ENCODE measurements at regions not wholly inside any gene's neighbourhood (a gene's known extent, or its start where the extent isn't known, plus 50 kb on each side); places are given as distances from the start of the nearest gene placed in this dataset.

DNA sequence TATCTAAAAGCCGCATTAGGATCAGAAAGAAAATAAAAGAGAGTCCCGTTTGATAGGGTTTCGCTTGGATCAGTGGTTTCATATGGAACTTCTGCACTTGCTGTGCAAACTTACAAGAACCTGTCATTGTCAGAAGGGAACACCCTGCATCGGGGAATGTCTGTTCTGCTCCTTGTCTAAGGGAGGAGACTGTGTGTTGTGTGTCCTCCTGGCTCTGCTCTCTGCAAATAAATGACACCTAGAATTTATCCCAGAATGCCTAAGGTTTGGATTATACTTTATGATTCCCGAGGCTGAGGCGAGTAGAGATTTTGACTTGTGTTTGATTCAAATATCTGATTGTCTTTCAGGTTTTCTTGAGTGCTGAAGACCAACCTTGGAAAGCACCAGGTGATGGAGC, 785.1 kb downstream of the GALR1 start:
- ATAC-seq (replicated peaks in 1 of 4) (no peak), DNase-seq (no peak)
- H3K36me3 Mint-ChIP-seq = no peaks in the 10 kb centered on the region
- H3K27me3 ChIP-seq (replicated peaks in 1 of 2; ENCODE audit: control insufficient read depth in 2 of 2, extremely low read depth in 1 of 2, insufficient read depth in 2 of 2, low read length in 1 of 2) = no peaks in the 10 kb centered on the region
- CTCF ChIA-PET = no interaction called here
- H3K4me1 Mint-ChIP-seq = no peaks in the 10 kb centered on the region
- no peak overlapping the region for H3K27ac ChIP-seq (ENCODE audit: low read length)
- H3K36me3 ChIP-seq (ENCODE audit: control insufficient read depth in 2 of 2, extremely low read depth in 1 of 2, insufficient read depth in 1 of 2, low read length in 1 of 2) = no peaks in the 10 kb centered on the region
- POLR2A ChIA-PET = no interaction called here
- 90% methylated on average over 3 of the region's 6 CpGs for WGBS (ENCODE audit: insufficient coverage)
- H3K4me3 ChIP-seq (ENCODE audit: control insufficient read depth in 1 of 2, extremely low read depth in 1 of 2, low read length in 1 of 2) = no peak overlapping the region
- H3K4me3 Mint-ChIP-seq = no peak overlapping the region
- peaks cover 0 to 13% (median under 1%) of the 10 kb centered on the region in 3 donors for H3K9me3 Mint-ChIP-seq
- H3K4me1 ChIP-seq (ENCODE audit: control insufficient read depth in 1 of 2, extremely low read depth in 1 of 2, insufficient read depth in 2 of 2, low read length in 2 of 2) = no peaks in the 10 kb centered on the region
- H3K27me3 Mint-ChIP-seq = no peaks in the 10 kb centered on the region
- H3K27ac Mint-ChIP-seq = no peak overlapping the region
- no peaks in the 10 kb centered on the region for H3K9me3 ChIP-seq

DNA sequence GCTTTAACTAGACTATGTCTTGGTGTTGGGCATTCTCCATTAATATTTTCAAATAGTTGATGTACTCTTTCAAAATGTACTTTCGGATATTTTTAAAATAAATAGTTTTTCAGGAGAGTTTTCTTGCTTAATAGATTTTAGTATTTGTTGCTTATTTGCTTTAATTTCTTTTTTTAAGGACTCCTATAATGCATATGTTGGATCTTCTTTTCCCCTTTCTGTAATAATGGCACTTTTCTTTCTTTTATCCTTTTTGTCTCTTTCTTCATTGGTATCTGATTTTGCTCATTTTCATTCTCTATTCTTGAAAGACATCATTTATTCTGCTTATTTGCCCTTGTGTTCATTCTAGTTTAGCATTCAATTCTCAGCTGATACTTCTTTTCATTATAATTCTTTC, 791.6 kb downstream of the GALR1 start:
- no peaks in the 10 kb centered on the region for H3K36me3 Mint-ChIP-seq
- no peaks in the 10 kb centered on the region for H3K27me3 Mint-ChIP-seq
- H3K4me1 Mint-ChIP-seq = no peaks in the 10 kb centered on the region
- no peak overlapping the region for H3K4me3 Mint-ChIP-seq
- no CpG with 5 or more reads among the region's 1 CpG for WGBS (ENCODE audit: insufficient coverage)
- CTCF ChIA-PET = no interaction called here
- Histone ChIP-seq H3K4me3 (ENCODE audit: control insufficient read depth in 1 of 2, extremely low read depth in 1 of 2, low read length in 1 of 2) (no peak overlapping the region), H3K36me3 (ENCODE audit: control insufficient read depth in 2 of 2, extremely low read depth in 1 of 2, insufficient read depth in 1 of 2, low read length in 1 of 2) (no peaks in the 10 kb centered on the region), H3K27me3 (replicated peaks in 1 of 2; ENCODE audit: control insufficient read depth in 2 of 2, extremely low read depth in 1 of 2, insufficient read depth in 2 of 2, low read length in 1 of 2) (no peaks in the 10 kb centered on the region), H3K27ac (ENCODE audit: low read length) (no peak overlapping the region), H3K4me1 (ENCODE audit: control insufficient read depth in 1 of 2, extremely low read depth in 1 of 2, insufficient read depth in 2 of 2, low read length in 2 of 2) (no peaks in the 10 kb centered on the region), H3K9me3 (no peaks in the 10 kb centered on the region)
- POLR2A ChIA-PET = no interaction called here
- DNase-seq = no peak
- H3K9me3 Mint-ChIP-seq = peaks cover 16 to 31% (median 29%) of the 10 kb centered on the region in 3 donors
- ATAC-seq (replicated peaks in 1 of 4) = no peak
- no peak overlapping the region for H3K27ac Mint-ChIP-seq

DNA sequence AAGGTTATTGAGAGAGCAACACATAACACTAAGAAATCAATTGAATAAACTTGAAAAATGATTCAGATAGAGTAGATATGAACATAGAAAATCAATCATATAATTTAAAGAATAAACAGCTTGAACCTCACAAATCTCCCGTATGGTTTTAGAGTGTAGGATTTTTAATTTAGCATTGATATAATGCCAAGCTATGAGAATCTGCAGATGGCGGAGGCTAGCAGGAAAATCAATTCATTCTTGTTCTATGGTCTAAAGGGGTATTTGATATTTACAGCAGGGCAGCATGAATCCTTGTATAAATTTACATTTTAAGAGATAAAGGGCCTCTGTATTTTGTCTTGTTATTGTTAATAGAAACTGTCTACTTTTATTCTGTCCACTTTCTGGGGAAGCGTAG, 797.0 kb downstream of the GALR1 start:
- no CpG with 5 or more reads among the region's 3 CpGs for WGBS (ENCODE audit: insufficient coverage)
- Mint-ChIP-seq H3K4me1 (no peaks in the 10 kb centered on the region), H3K4me3 (no peak overlapping the region), H3K27ac (no peak overlapping the region), H3K9me3 (peaks cover 10 to 16% (median 11%) of the 10 kb centered on the region in 3 donors), H3K27me3 (peaks cover 0 to 3% of the 10 kb centered on the region in 2 donors), H3K36me3 (no peaks in the 10 kb centered on the region)
- ChIA-PET CTCF (no interaction called here), POLR2A (no interaction called here)
- no peaks in the 10 kb centered on the region for H3K36me3 ChIP-seq (ENCODE audit: control insufficient read depth in 2 of 2, extremely low read depth in 1 of 2, insufficient read depth in 1 of 2, low read length in 1 of 2)
- no peaks in the 10 kb centered on the region for H3K4me1 ChIP-seq (ENCODE audit: control insufficient read depth in 1 of 2, extremely low read depth in 1 of 2, insufficient read depth in 2 of 2, low read length in 2 of 2)
- ATAC-seq (replicated peaks in 1 of 4) (no peak), DNase-seq (no peak)
- no peak overlapping the region for H3K27ac ChIP-seq (ENCODE audit: low read length)
- no peaks in the 10 kb centered on the region for H3K27me3 ChIP-seq (replicated peaks in 1 of 2; ENCODE audit: control insufficient read depth in 2 of 2, extremely low read depth in 1 of 2, insufficient read depth in 2 of 2, low read length in 1 of 2)
- H3K4me3 ChIP-seq (ENCODE audit: control insufficient read depth in 1 of 2, extremely low read depth in 1 of 2, low read length in 1 of 2) = no peak overlapping the region
- no peaks in the 10 kb centered on the region for H3K9me3 ChIP-seq

DNA sequence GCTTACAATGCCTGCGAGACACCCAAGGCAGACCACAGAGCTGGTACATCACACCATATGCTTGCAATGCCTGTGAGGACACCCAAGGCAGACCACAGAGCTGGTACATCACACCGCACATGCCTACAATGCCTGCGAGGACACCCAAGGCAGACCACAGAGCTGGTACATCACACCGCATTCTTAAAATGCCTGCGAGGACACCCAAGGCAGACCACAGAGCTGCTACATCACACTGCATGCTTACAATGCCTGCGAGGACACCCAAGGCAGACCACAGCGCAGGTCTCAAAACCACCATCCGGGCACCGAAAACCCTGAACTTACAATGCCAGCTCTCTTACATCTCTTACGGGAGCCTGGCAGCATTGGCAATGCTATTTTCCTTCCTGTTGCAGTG, 799.6 kb downstream of the GALR1 start:
- H3K4me3 Mint-ChIP-seq = no peak overlapping the region
- no peaks in the 10 kb centered on the region for H3K36me3 Mint-ChIP-seq
- ChIA-PET POLR2A (no interaction called here), CTCF (no interaction called here)
- no peak overlapping the region for H3K27ac Mint-ChIP-seq
- H3K27me3 Mint-ChIP-seq = peaks cover 0 to 3% of the 10 kb centered on the region in 2 donors
- ATAC-seq (replicated peaks in 1 of 4) (no peak), DNase-seq (no peak)
- Histone ChIP-seq H3K4me1 (ENCODE audit: control insufficient read depth in 1 of 2, extremely low read depth in 1 of 2, insufficient read depth in 2 of 2, low read length in 2 of 2) (no peaks in the 10 kb centered on the region), H3K36me3 (ENCODE audit: control insufficient read depth in 2 of 2, extremely low read depth in 1 of 2, insufficient read depth in 1 of 2, low read length in 1 of 2) (no peaks in the 10 kb centered on the region), H3K27me3 (replicated peaks in 1 of 2; ENCODE audit: control insufficient read depth in 2 of 2, extremely low read depth in 1 of 2, insufficient read depth in 2 of 2, low read length in 1 of 2) (peaks cover 0 to 6% of the 10 kb centered on the region in 2 experiments), H3K27ac (ENCODE audit: low read length) (no peak overlapping the region), H3K4me3 (ENCODE audit: control insufficient read depth in 1 of 2, extremely low read depth in 1 of 2, low read length in 1 of 2) (no peak overlapping the region), H3K9me3 (no peaks in the 10 kb centered on the region)
- H3K4me1 Mint-ChIP-seq = no peaks in the 10 kb centered on the region
- H3K9me3 Mint-ChIP-seq = no peaks in the 10 kb centered on the region
- 83% methylated on average over 6 of the region's 10 CpGs for WGBS (ENCODE audit: insufficient coverage)

DNA sequence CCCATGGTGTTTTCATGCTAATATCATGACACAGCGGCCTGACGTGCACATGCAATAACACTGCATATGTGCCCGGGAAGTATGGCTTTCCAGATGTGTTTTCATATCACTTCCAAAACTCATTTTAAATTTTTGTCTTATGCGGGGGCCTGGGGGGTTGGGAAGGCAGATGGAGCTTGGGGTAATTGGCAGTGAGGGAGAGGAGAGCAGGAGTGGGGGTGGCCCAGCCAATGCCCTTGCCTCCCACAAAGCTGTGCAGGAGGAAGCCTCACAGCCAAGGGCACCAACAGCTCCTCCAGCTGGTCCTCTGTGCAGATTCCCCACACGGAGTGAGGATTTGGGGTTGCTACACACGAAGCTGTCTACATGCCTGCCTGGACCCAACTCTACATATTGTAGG, 805.2 kb downstream of the GALR1 start:
- Histone ChIP-seq H3K4me3 (ENCODE audit: control insufficient read depth in 1 of 2, extremely low read depth in 1 of 2, low read length in 1 of 2) (no peak overlapping the region), H3K36me3 (ENCODE audit: control insufficient read depth in 2 of 2, extremely low read depth in 1 of 2, insufficient read depth in 1 of 2, low read length in 1 of 2) (no peaks in the 10 kb centered on the region), H3K27me3 (replicated peaks in 1 of 2; ENCODE audit: control insufficient read depth in 2 of 2, extremely low read depth in 1 of 2, insufficient read depth in 2 of 2, low read length in 1 of 2) (peaks cover 0 to 9% of the 10 kb centered on the region in 2 experiments), H3K4me1 (ENCODE audit: control insufficient read depth in 1 of 2, extremely low read depth in 1 of 2, insufficient read depth in 2 of 2, low read length in 2 of 2) (no peaks in the 10 kb centered on the region), H3K27ac (ENCODE audit: low read length) (no peak overlapping the region), H3K9me3 (no peaks in the 10 kb centered on the region)
- ATAC-seq (replicated peaks in 1 of 4) (no peak), DNase-seq (no peak)
- 80% methylated on average over 2 of the region's 6 CpGs for WGBS (ENCODE audit: insufficient coverage)
- peaks cover 0 to 3% (median 0%) of the 10 kb centered on the region in 3 donors for H3K9me3 Mint-ChIP-seq
- H3K4me1 Mint-ChIP-seq = no peaks in the 10 kb centered on the region
- CTCF ChIA-PET = no interaction called here
- H3K36me3 Mint-ChIP-seq = no peaks in the 10 kb centered on the region
- POLR2A ChIA-PET = no interaction called here
- H3K4me3 Mint-ChIP-seq = no peak overlapping the region
- H3K27ac Mint-ChIP-seq = no peak overlapping the region
- H3K27me3 Mint-ChIP-seq = no peaks in the 10 kb centered on the region

DNA sequence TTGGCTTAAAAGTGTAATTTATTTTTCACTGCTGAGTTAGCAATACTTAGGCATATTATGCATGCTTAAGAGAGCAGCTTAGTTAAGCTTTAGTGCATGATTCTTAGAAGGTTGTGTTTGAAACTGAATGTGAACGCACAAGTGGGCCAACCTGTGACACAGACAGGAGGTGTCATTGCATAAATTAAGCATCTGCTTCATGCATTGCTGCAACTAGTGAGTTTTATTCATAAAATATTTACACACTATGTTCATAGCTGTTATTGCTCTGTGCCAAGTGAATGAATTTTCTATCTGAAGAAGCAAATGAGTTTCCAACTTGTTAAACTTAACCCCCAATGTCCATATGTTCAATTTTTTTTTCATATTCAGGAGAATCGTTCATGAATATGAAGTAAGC, 806.4 kb downstream of the GALR1 start:
- no peaks in the 10 kb centered on the region for H3K36me3 ChIP-seq (ENCODE audit: control insufficient read depth in 2 of 2, extremely low read depth in 1 of 2, insufficient read depth in 1 of 2, low read length in 1 of 2)
- POLR2A ChIA-PET = no interaction called here
- no peak overlapping the region for H3K4me3 Mint-ChIP-seq
- peaks cover 0 to 9% of the 10 kb centered on the region in 2 experiments for H3K27me3 ChIP-seq (replicated peaks in 1 of 2; ENCODE audit: control insufficient read depth in 2 of 2, extremely low read depth in 1 of 2, insufficient read depth in 2 of 2, low read length in 1 of 2)
- DNase-seq (no peak), ATAC-seq (replicated peaks in 1 of 4) (no peak)
- peaks cover 0 to 3% (median 0%) of the 10 kb centered on the region in 3 donors for H3K9me3 Mint-ChIP-seq
- no peaks in the 10 kb centered on the region for H3K4me1 ChIP-seq (ENCODE audit: control insufficient read depth in 1 of 2, extremely low read depth in 1 of 2, insufficient read depth in 2 of 2, low read length in 2 of 2)
- no CpG with 5 or more reads among the region's 2 CpGs for WGBS (ENCODE audit: insufficient coverage)
- CTCF ChIA-PET = no interaction called here
- no peaks in the 10 kb centered on the region for H3K36me3 Mint-ChIP-seq
- H3K9me3 ChIP-seq = no peaks in the 10 kb centered on the region
- H3K4me1 Mint-ChIP-seq = no peaks in the 10 kb centered on the region
- H3K4me3 ChIP-seq (ENCODE audit: control insufficient read depth in 1 of 2, extremely low read depth in 1 of 2, low read length in 1 of 2) = no peak overlapping the region
- H3K27me3 Mint-ChIP-seq = no peaks in the 10 kb centered on the region
- H3K27ac Mint-ChIP-seq = no peak overlapping the region
- H3K27ac ChIP-seq (ENCODE audit: low read length) = no peak overlapping the region
